HL-60 (cell line): ENCODE measurements at regions not wholly inside any gene's neighbourhood (a gene's known extent, or its start where the extent isn't known, plus 50 kb on each side); places are given as distances from the start of the nearest gene placed in this dataset.

Source experiments
- DNase-seq, 2 experiments: peaks; one replicate each; pipeline ENCODE4 v3.0.0-alpha.2; 2010 to 2020; ENCODE audit warnings: low read depth in 1 of 2, low spot score in 1 of 2
- H3K27ac ChIP-seq: fragments of 250-450 bp; sonication (Bioruptor Pico); replicated peaks from 2 replicates; pipeline ENCODE4 v1.5.1; 2020; ENCODE audit warnings: mild to moderate bottlenecking, moderate library complexity
- H3K27me3 ChIP-seq: fragments of 250-450 bp; sonication (Bioruptor Pico); 2 replicates; pipeline ENCODE4 v1.5.1; 2021; ENCODE audit warnings: mild to moderate bottlenecking, moderate library complexity; ENCODE audit not compliant: insufficient read depth, poor library complexity, severe bottlenecking
- H3K4me3 ChIP-seq: replicated peaks from 2 replicates; pipeline ENCODE4 v1.5.1; 2011; ENCODE audit warnings: mild to moderate bottlenecking, control low read depth, low read length; ENCODE audit not compliant: insufficient read depth
- GABPA ChIP-seq: IDR thresholded peaks from 2 replicates; pipeline ENCODE4 v1.6.1; 2012; ENCODE audit warnings: low read depth
- POLR2AphosphoS5 ChIP-seq: IDR thresholded peaks from 2 replicates; pipeline ENCODE4 v1.6.1; 2012; ENCODE audit warnings: low read depth
- SPI1 ChIP-seq: IDR thresholded peaks from 2 replicates; pipeline ENCODE4 v1.6.1; 2012; ENCODE audit warnings: low read depth, mild to moderate bottlenecking, borderline replicate concordance
- TF ChIP-seq, protein P1 (sequence below): IDR thresholded peaks from 2 replicates; pipeline ENCODE4 v1.6.1; 2012; ENCODE audit warnings: low read depth; ENCODE audit not compliant: insufficient replicate concordance
- TF ChIP-seq, protein P2 (sequence below): IDR thresholded peaks from one replicate; pipeline ENCODE4 v1.5.1; 2011; ENCODE audit warnings: low read length, control low read depth, inconsistent platforms; ENCODE audit not compliant: insufficient read depth

DNA sequence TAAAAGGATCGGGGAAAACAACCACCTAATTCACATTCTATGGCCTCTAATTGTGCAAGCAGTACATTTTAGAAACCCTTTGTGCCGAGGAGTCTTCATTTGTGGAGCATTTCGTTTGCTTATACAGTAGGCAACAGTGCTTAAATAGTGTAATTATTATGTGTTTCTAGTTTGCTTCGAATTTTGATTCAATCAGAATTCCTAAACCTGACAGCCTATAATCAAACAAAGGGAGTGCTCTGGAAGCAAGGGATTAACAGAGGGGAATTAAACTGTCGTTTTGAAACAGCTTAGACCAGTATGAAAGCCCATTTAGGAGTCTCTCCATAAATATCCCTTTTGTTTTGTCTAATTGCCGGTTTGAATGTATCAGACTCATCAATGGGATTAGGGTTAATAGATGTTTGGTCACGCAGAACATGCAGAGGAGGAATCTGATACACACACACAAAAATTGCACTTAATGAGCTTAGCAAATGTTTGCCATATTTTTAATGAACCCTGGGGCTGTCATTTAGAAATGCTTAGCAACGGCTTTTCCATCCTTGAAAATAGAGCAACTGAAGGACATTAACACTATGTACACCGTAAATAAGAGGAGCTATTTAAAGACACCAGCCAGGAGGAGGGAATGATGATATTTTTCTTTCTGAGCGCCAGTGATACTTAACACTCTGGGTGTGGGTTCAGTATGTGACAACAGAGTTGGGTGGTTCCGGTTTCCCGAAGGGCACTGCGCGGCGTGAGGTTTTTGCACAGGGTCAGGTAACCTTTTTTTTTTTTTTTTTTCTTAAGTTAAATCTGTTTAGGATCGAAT is 404.7 kb downstream of the TLE4 start:
- Histone ChIP-seq H3K27ac (no peak overlapping the region), H3K27me3 (peaks cover 3% of the 10 kb centered on the region), H3K4me3 (no peak overlapping the region)
- no peak for DNase-seq
- no peak for TF ChIP-seq SPI1
- TF ChIP-seq, protein P1, sequence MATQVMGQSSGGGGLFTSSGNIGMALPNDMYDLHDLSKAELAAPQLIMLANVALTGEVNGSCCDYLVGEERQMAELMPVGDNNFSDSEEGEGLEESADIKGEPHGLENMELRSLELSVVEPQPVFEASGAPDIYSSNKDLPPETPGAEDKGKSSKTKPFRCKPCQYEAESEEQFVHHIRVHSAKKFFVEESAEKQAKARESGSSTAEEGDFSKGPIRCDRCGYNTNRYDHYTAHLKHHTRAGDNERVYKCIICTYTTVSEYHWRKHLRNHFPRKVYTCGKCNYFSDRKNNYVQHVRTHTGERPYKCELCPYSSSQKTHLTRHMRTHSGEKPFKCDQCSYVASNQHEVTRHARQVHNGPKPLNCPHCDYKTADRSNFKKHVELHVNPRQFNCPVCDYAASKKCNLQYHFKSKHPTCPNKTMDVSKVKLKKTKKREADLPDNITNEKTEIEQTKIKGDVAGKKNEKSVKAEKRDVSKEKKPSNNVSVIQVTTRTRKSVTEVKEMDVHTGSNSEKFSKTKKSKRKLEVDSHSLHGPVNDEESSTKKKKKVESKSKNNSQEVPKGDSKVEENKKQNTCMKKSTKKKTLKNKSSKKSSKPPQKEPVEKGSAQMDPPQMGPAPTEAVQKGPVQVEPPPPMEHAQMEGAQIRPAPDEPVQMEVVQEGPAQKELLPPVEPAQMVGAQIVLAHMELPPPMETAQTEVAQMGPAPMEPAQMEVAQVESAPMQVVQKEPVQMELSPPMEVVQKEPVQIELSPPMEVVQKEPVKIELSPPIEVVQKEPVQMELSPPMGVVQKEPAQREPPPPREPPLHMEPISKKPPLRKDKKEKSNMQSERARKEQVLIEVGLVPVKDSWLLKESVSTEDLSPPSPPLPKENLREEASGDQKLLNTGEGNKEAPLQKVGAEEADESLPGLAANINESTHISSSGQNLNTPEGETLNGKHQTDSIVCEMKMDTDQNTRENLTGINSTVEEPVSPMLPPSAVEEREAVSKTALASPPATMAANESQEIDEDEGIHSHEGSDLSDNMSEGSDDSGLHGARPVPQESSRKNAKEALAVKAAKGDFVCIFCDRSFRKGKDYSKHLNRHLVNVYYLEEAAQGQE, result no peak
- TF ChIP-seq POLR2AphosphoS5, result no peak
- TF ChIP-seq GABPA, result no peak
- TF ChIP-seq, protein P2, sequence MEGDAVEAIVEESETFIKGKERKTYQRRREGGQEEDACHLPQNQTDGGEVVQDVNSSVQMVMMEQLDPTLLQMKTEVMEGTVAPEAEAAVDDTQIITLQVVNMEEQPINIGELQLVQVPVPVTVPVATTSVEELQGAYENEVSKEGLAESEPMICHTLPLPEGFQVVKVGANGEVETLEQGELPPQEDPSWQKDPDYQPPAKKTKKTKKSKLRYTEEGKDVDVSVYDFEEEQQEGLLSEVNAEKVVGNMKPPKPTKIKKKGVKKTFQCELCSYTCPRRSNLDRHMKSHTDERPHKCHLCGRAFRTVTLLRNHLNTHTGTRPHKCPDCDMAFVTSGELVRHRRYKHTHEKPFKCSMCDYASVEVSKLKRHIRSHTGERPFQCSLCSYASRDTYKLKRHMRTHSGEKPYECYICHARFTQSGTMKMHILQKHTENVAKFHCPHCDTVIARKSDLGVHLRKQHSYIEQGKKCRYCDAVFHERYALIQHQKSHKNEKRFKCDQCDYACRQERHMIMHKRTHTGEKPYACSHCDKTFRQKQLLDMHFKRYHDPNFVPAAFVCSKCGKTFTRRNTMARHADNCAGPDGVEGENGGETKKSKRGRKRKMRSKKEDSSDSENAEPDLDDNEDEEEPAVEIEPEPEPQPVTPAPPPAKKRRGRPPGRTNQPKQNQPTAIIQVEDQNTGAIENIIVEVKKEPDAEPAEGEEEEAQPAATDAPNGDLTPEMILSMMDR, result no peak

DNA sequence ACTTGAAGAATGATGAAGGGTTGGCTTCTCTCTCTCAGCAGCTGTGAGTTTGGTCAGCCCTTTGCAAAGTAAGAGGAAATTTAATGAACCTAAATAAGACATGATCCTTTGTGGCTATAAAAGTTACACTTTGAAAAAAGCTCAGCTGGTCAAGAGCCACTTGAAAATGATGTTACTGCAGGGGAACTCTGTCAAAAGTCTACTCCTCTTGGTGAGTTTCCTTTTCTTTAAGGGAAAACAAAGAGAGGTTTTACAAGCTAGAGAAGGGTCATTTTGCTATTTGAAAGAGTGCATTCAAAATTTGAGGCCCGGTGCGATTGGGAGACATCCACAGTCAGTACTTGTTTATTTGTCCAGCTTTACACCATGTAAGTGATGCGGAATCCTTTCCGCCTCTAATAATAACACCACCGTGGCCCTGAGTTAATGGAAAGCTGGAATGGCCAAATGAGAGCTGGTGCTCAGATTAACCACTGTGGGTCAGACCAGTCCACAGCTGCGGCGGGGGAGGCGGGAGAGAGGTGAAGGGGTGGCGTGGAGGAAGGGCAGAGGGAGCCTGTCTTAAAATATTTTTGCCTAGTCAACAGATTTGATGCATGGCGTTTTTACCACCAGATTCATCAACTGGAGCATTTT is 404.0 kb downstream of the TLE4 start:
- Histone ChIP-seq H3K27me3 (peaks cover 3% of the 10 kb centered on the region), H3K4me3 (no peak overlapping the region), H3K27ac (no peak overlapping the region)
- DNase-seq, result no peak
- TF ChIP-seq, protein P2, result no peak
- no peak for TF ChIP-seq POLR2AphosphoS5
- TF ChIP-seq GABPA, result no peak
- TF ChIP-seq, protein P1, result no peak
- TF ChIP-seq SPI1, result no peak

DNA sequence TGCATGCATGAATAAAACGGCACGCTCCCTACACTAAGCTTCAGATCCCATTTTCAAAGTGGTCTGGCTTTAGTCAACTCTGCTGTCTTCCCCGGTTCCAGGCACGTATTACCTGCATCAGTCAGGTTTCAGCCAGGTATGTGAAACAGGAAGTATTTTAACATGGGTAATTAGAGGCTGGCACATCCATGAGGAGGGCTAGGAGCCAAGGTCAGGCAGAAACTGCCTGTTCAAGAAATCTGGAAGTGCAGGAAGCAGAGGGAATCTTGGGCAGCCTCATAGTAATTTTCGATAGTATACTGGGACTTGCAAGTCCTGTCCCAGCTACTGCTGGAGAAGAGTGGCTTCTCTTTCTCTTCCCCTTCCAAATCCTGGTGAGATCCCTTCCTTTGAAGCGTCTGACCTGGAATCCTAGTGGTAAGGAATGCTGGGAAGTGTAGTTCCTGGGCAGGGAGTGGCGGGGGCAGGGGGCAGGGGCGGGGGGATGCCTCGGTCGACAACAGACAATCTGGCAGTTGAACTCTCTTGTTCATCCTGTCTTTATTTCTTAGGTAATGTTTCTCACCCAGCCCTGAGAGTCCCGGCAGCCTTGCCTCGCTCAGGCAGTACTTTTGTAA is 403.1 kb downstream of the TLE4 start:
- DNase-seq, result no peak
- peaks cover 3% of the 10 kb centered on the region for H3K27me3 ChIP-seq
- H3K4me3 ChIP-seq, result no peak overlapping the region
- no peak overlapping the region for H3K27ac ChIP-seq
- no peak for TF ChIP-seq SPI1
- TF ChIP-seq POLR2AphosphoS5, result no peak
- TF ChIP-seq GABPA, result no peak

DNA sequence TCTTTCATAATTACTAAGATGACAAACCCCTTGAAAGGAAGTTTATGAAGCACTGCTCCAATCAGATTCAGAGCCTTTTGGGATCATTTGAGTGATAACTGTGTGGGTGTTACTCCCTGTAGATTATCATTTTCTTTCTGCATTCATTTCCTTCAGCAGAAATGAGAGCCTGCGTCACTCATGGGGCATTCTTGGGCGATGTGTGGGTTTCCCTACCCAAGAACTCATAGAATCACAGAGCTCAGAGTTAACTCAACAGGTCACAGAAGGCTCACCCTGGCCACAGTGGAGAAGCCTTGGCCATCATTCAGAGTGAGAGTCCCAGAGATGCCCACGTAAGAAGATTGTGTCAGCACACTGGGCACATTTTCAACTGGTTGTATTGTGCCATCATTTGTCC is 401.9 kb downstream of the TLE4 start:
- Histone ChIP-seq H3K27me3 (peaks cover 3% of the 10 kb centered on the region), H3K4me3 (no peak overlapping the region), H3K27ac (no peak overlapping the region)
- TF ChIP-seq, protein P1, result no peak
- TF ChIP-seq POLR2AphosphoS5, result no peak
- TF ChIP-seq GABPA, result no peak
- TF ChIP-seq, protein P2, result no peak
- no peak for TF ChIP-seq SPI1
- DNase-seq, result no peak
